H1 (cell line): ENCODE measurements at regions not wholly inside any gene's neighbourhood (a gene's known extent, or its start where the extent isn't known, plus 50 kb on each side); places are given as distances from the start of the nearest gene placed in this dataset.

Experiments used
- CTCF ChIA-PET: fragments of 300-600 bp; sonication (Branson Sonifier 250); formaldehyde crosslinking; loops from one replicate; lab custom pipeline; 2021; ENCODE audit not compliant: partially characterized antibody; lab: Charles Lee
- POLR2A ChIA-PET: fragments of 300-600 bp; sonication (Branson Sonifier 250); formaldehyde crosslinking; loops from one replicate; lab custom pipeline; 2021; ENCODE audit warnings: inconsistent platforms; ENCODE audit not compliant: partially characterized antibody; lab: Charles Lee
- DNase-seq, 2 experiments: peaks; one replicate each; pipeline versions ENCODE4 v3.0.0 to v3.0.0-alpha.2; 2010 to 2022; ENCODE audit warnings: low spot score in 2 of 2, low read depth in 1 of 2, mixed read lengths in 1 of 2
- FAIRE-seq: peaks from 2 replicates; lab custom pipeline; 2011; peaks lifted over from hg19 to GRCh38; lab: Jason Lieb, UNC
- H2AFZ ChIP-seq: 2 replicates; pipeline ENCODE4 v1.8.1; 2012; ENCODE audit warnings: low read length, inconsistent platforms
- H2AK5ac ChIP-seq: 2 replicates; pipeline ENCODE4 v1.6.1; 2013; ENCODE audit warnings: low read depth, low read length
- H2BK120ac ChIP-seq: replicated peaks from 2 replicates; pipeline ENCODE3; 2013; ENCODE audit warnings: low read depth, low read length, inconsistent platforms
- H2BK12ac ChIP-seq: 2 replicates; pipeline ENCODE4 v1.6.1; 2013; ENCODE audit warnings: low read depth, low read length
- H2BK15ac ChIP-seq: 2 replicates; pipeline ENCODE4 v1.6.1; 2013; ENCODE audit warnings: low read length
- H2BK20ac ChIP-seq: 2 replicates; pipeline ENCODE4 v1.6.1; 2013; ENCODE audit warnings: low read length
- H2BK5ac ChIP-seq: 2 replicates; pipeline ENCODE4 v1.6.1; 2013; ENCODE audit warnings: low read depth, low read length
- H3K14ac ChIP-seq: 2 replicates; pipeline ENCODE4 v1.6.1; 2013; ENCODE audit warnings: inconsistent platforms; ENCODE audit not compliant: insufficient read length
- H3K18ac ChIP-seq: 2 replicates; pipeline ENCODE4 v1.6.1; 2013; ENCODE audit warnings: low read length; ENCODE audit errors: extremely low read depth
- H3K23ac ChIP-seq: 2 replicates; pipeline ENCODE4 v1.6.1; 2013; ENCODE audit warnings: inconsistent platforms; ENCODE audit not compliant: insufficient read length
- H3K23me2 ChIP-seq: 2 replicates; pipeline ENCODE4 v1.6.1; 2013; ENCODE audit warnings: low read depth, low read length
- H3K27ac ChIP-seq: 2 replicates; pipeline ENCODE4 v1.6.1; 2011; ENCODE audit warnings: low read depth, low read length, inconsistent platforms
- H3K27me3 ChIP-seq, 4 experiments: replicated peaks in 1 of 4; 1 replicate in 1 of 4; 2 replicates in 3 of 4; pipeline versions ENCODE4 v1.6.1 to v1.8.1; 2011 to 2013; ENCODE audit warnings: low read length in 3 of 4, mild to moderate bottlenecking in 3 of 4, inconsistent platforms in 2 of 4, mixed read lengths in 2 of 4, moderate library complexity in 1 of 4; ENCODE audit not compliant: control insufficient read depth in 3 of 4, insufficient read depth in 3 of 4; ENCODE audit errors: extremely low read depth in 1 of 4
- H3K36me3 ChIP-seq, 4 experiments: 2 replicates each; pipeline versions ENCODE4 v1.6.1 to v1.8.1; 2011 to 2013; ENCODE audit warnings: mild to moderate bottlenecking in 4 of 4, low read length in 3 of 4, moderate library complexity in 2 of 4, control low read depth in 1 of 4, inconsistent platforms in 1 of 4; ENCODE audit not compliant: insufficient read depth in 4 of 4, control insufficient read depth in 2 of 4
- H3K4ac ChIP-seq: replicated peaks from 2 replicates; pipeline ENCODE3; 2013; ENCODE audit warnings: low read length, low read depth, mixed read lengths, inconsistent platforms; ENCODE audit not compliant: insufficient read length
- H3K4me1 ChIP-seq, 4 experiments: replicated peaks in 1 of 4; 1 replicate in 1 of 4; 2 replicates in 3 of 4; pipeline versions ENCODE4 v1.6.1 to v1.8.1; 2011 to 2013; ENCODE audit warnings: low read length in 3 of 4, inconsistent platforms in 2 of 4, mixed read lengths in 1 of 4; ENCODE audit not compliant: insufficient read depth in 4 of 4, control insufficient read depth in 3 of 4
- H3K4me2 ChIP-seq, 2 experiments: 2 replicates each; pipeline versions ENCODE4 v1.6.1 to v1.8.1; 2011 to 2013; ENCODE audit warnings: low read depth in 2 of 2, low read length in 2 of 2, control low read depth in 1 of 2, inconsistent platforms in 1 of 2, mild to moderate bottlenecking in 1 of 2; ENCODE audit not compliant: insufficient read depth in 1 of 2
- H3K4me3 ChIP-seq, 4 experiments: fragments of 200-600, 300-600 bp in 1 of 4; sonication (generic), shearing (Covaris generic), sonication (Bioruptor Twin) in 1 of 4; 2 replicates each; pipeline versions ENCODE4 v1.5.1 to v1.8.1; 2011 to 2016; ENCODE audit warnings: low read length in 4 of 4, low read depth in 3 of 4, control low read depth in 2 of 4, inconsistent platforms in 2 of 4, mild to moderate bottlenecking in 2 of 4, mixed read lengths in 1 of 4, moderate library complexity in 1 of 4; ENCODE audit not compliant: insufficient read depth in 2 of 4; ENCODE audit errors: extremely low read depth in 1 of 4
- H3K56ac ChIP-seq: replicated peaks from 2 replicates; pipeline ENCODE3; 2013; ENCODE audit warnings: low read depth, mild to moderate bottlenecking, mixed read lengths, low read length, inconsistent platforms; ENCODE audit not compliant: insufficient read length
- H3K79me1 ChIP-seq: 2 replicates; pipeline ENCODE4 v1.6.1; 2013; ENCODE audit warnings: low read depth, low read length, control low read depth
- H3K79me2 ChIP-seq, 2 experiments: 2 replicates each; pipeline versions ENCODE4 v1.6.1 to v1.8.1; 2012 to 2013; ENCODE audit warnings: low read length in 2 of 2, mild to moderate bottlenecking in 2 of 2, inconsistent platforms in 1 of 2; ENCODE audit not compliant: insufficient read depth in 2 of 2, control insufficient read depth in 1 of 2
- H3K9ac ChIP-seq, 4 experiments: replicated peaks in 1 of 4; 1 replicate in 1 of 4; 2 replicates in 3 of 4; pipeline versions ENCODE4 v1.6.1 to v1.8.1; 2011 to 2013; ENCODE audit warnings: low read depth in 3 of 4, low read length in 3 of 4, control low read depth in 2 of 4, mild to moderate bottlenecking in 2 of 4, moderate library complexity in 2 of 4, inconsistent platforms in 1 of 4; ENCODE audit errors: extremely low read depth in 1 of 4
- H3K9me3 ChIP-seq, 2 experiments: 2 replicates each; pipeline versions ENCODE4 v1.6.1 to v1.8.1; 2012 to 2013; ENCODE audit warnings: mild to moderate bottlenecking in 2 of 2, moderate library complexity in 2 of 2, control low read depth in 1 of 2, inconsistent platforms in 1 of 2, low read depth in 1 of 2, low read length in 1 of 2, mixed read lengths in 1 of 2; ENCODE audit not compliant: insufficient read depth in 2 of 2
- H4K20me1 ChIP-seq, 2 experiments: replicated peaks in 1 of 2; 2 replicates each; pipeline versions ENCODE3 to v1.8.1; 2011 to 2013; ENCODE audit warnings: inconsistent platforms in 2 of 2, low read length in 2 of 2, mild to moderate bottlenecking in 1 of 2; ENCODE audit not compliant: insufficient read depth in 2 of 2, control insufficient read depth in 1 of 2
- H4K5ac ChIP-seq: 2 replicates; pipeline ENCODE4 v1.6.1; 2013; ENCODE audit warnings: low read length, low read depth, mixed read lengths, inconsistent platforms; ENCODE audit not compliant: insufficient read length
- H4K8ac ChIP-seq: 2 replicates; pipeline ENCODE4 v1.8.0; 2013; ENCODE audit warnings: mild to moderate bottlenecking, moderate library complexity, low read length, inconsistent platforms; ENCODE audit not compliant: insufficient read depth; ENCODE audit errors: extremely low read depth
- H4K91ac ChIP-seq: replicated peaks from 2 replicates; pipeline ENCODE3; 2013; ENCODE audit warnings: low read length, mixed read lengths, inconsistent platforms; ENCODE audit not compliant: insufficient read length
- CREB1 ChIP-seq: IDR thresholded peaks from 2 replicates; pipeline ENCODE4 v1.6.1; 2012; ENCODE audit warnings: inconsistent platforms
- GTF2F1 ChIP-seq: IDR thresholded peaks from 2 replicates; pipeline ENCODE4 v1.6.1; 2012; ENCODE audit warnings: low read depth, low read length, improper control_type of control experiment, borderline replicate concordance
- HDAC2 ChIP-seq, 2 experiments: fragments of 300-600 bp in 1 of 2; sonication (generic) in 1 of 2; IDR thresholded peaks; 2 replicates each; pipeline ENCODE4 v1.6.1; 2011 to 2012; ENCODE audit warnings: low read depth in 2 of 2, low read length in 2 of 2, mild to moderate bottlenecking in 2 of 2, moderate library complexity in 2 of 2, borderline replicate concordance in 1 of 2, inconsistent platforms in 1 of 2
- HDAC6 ChIP-seq: IDR thresholded peaks from one replicate; pipeline ENCODE4 v1.7.1; 2012; ENCODE audit warnings: low read depth, mild to moderate bottlenecking, inconsistent platforms, low read length, moderate library complexity
- NANOG ChIP-seq: IDR thresholded peaks from 2 replicates; pipeline ENCODE4 v1.6.1; 2011; ENCODE audit warnings: low read length, low read depth, mild to moderate bottlenecking, inconsistent platforms; ENCODE audit not compliant: insufficient read depth, poor library complexity, severe bottlenecking
- RXRA ChIP-seq: IDR thresholded peaks from 2 replicates; pipeline ENCODE4 v1.6.1; 2011; ENCODE audit warnings: low read depth, mild to moderate bottlenecking, low read length, moderate library complexity; ENCODE audit not compliant: insufficient read depth
- SRF ChIP-seq: IDR thresholded peaks from 2 replicates; pipeline ENCODE4 v1.6.1; 2011; ENCODE audit warnings: mild to moderate bottlenecking, low read depth, low read length, moderate library complexity
- WGBS, 2 experiments: shearing (Covaris generic) in 1 of 2; methylation state at CpG; one replicate each; pipeline versions ENCODE4 v1.1.6 to v1.1.7; 2013 to 2015; ENCODE audit warnings: low lambda C conversion rate in 2 of 2, mixed read lengths in 2 of 2, inconsistent platforms in 1 of 2, low coverage in 1 of 2, missing lambda C conversion rate in 1 of 2; ENCODE audit not compliant: insufficient replicate concordance in 2 of 2, insufficient coverage in 1 of 2, insufficient read length in 1 of 2; ENCODE audit errors: extremely low coverage in 1 of 2, missing lambda C conversion rate in 1 of 2; 5-methylcytosine and 5-hydroxymethylcytosine counted together
- TF ChIP-seq, protein P1 (sequence below): IDR thresholded peaks from 2 replicates; pipeline ENCODE4 v1.6.1; 2012; ENCODE audit warnings: inconsistent platforms
- TF ChIP-seq, protein P2 (sequence below): IDR thresholded peaks from 2 replicates; pipeline ENCODE4 v1.6.1; 2011; ENCODE audit warnings: low read depth, mild to moderate bottlenecking, low read length; ENCODE audit not compliant: insufficient read depth
- TF ChIP-seq, protein P3 (sequence below): IDR thresholded peaks from 2 replicates; pipeline ENCODE4 v1.6.1; 2012; ENCODE audit warnings: inconsistent platforms
- TF ChIP-seq, protein P4 (sequence below): IDR thresholded peaks from 2 replicates; pipeline ENCODE4 v1.6.1; 2012; ENCODE audit warnings: low read length, inconsistent platforms

DNA sequence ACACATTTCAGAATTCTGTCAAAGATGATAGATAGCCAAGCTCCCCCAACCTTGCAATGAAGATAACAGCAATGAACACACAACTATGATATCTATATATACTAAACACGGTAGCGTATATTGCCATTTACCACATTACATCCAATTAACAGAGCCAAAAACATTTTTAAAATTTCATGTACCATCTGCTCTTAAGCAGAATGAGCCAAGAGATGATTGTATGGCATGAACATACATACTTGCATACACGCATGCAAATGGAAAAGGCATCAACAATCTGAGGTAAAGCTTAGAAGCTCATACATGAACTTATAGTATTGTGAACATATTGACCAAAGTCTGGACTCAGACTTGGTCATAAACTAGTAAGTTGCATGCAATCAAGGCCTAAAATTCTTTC lies 712.9 kb upstream of the GOLIM4 start:
- no peak overlapping the region for H3K18ac ChIP-seq
- no peak overlapping the region for H4K8ac ChIP-seq
- H3K36me3 ChIP-seq: no peaks in the 10 kb centered on the region
- H2AFZ ChIP-seq: no peak overlapping the region
- no peaks in the 10 kb centered on the region for H3K79me1 ChIP-seq
- no peak overlapping the region for H2BK5ac ChIP-seq
- no peaks in the 10 kb centered on the region for H3K27me3 ChIP-seq
- ChIA-PET POLR2A (no interaction called here), CTCF (interaction anchor here (1.2 to 2.3 kb wide), 2 partner anchors 15 to 38 kb away, joined by 3 to 8 read pairs; no protein-coding TSS in a partner anchor)
- H3K27ac ChIP-seq: no peak overlapping the region
- H3K14ac ChIP-seq: no peak overlapping the region
- no peak overlapping the region for H3K56ac ChIP-seq
- H2BK120ac ChIP-seq: peak overlapping the region; percentile 1
- no peak for FAIRE-seq
- no peak overlapping the region for H3K4me3 ChIP-seq
- no peak overlapping the region for H3K4me2 ChIP-seq
- H3K9ac ChIP-seq: no peak overlapping the region
- H3K4ac ChIP-seq: no peak overlapping the region
- H3K9me3 ChIP-seq: no peaks in the 10 kb centered on the region
- H3K23me2 ChIP-seq: no peaks in the 10 kb centered on the region
- no peak overlapping the region for H2BK20ac ChIP-seq
- WGBS, 2 experiments: 90% methylated on average over 3 of the region's 3 CpGs; no CpG with 5 or more reads in 1 of the 2 experiments
- no peak overlapping the region for H2AK5ac ChIP-seq
- no peak overlapping the region for H3K23ac ChIP-seq
- H4K5ac ChIP-seq: no peak overlapping the region
- no peak overlapping the region for H4K91ac ChIP-seq
- no peak overlapping the region for H2BK15ac ChIP-seq
- H3K79me2 ChIP-seq: no peaks in the 10 kb centered on the region
- H3K4me1 ChIP-seq: peaks cover 2 to 22% (median 6%) of the 10 kb centered on the region in 4 experiments; a peak in 6 of 7 replicates
- no peak for DNase-seq
- H2BK12ac ChIP-seq: no peak overlapping the region
- H4K20me1 ChIP-seq: no peaks in the 10 kb centered on the region
- TF ChIP-seq NANOG: no peak
- TF ChIP-seq, protein P1, sequence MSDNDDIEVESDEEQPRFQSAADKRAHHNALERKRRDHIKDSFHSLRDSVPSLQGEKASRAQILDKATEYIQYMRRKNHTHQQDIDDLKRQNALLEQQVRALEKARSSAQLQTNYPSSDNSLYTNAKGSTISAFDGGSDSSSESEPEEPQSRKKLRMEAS: no peak
- TF ChIP-seq, protein P2, sequence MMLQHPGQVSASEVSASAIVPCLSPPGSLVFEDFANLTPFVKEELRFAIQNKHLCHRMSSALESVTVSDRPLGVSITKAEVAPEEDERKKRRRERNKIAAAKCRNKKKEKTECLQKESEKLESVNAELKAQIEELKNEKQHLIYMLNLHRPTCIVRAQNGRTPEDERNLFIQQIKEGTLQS: no peak
- no peak for TF ChIP-seq HDAC2 (IDR thresholded peaks at IDR 0.05; ENCODE audit: borderline replicate concordance in 1 of 2, low read depth in 2 of 2, low read length in 2 of 2)
- no peak for TF ChIP-seq CREB1
- TF ChIP-seq HDAC6: no peak
- TF ChIP-seq, protein P3, sequence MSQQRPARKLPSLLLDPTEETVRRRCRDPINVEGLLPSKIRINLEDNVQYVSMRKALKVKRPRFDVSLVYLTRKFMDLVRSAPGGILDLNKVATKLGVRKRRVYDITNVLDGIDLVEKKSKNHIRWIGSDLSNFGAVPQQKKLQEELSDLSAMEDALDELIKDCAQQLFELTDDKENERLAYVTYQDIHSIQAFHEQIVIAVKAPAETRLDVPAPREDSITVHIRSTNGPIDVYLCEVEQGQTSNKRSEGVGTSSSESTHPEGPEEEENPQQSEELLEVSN: no peak
- no peak for TF ChIP-seq GTF2F1
- no peak for TF ChIP-seq RXRA
- TF ChIP-seq, protein P4, sequence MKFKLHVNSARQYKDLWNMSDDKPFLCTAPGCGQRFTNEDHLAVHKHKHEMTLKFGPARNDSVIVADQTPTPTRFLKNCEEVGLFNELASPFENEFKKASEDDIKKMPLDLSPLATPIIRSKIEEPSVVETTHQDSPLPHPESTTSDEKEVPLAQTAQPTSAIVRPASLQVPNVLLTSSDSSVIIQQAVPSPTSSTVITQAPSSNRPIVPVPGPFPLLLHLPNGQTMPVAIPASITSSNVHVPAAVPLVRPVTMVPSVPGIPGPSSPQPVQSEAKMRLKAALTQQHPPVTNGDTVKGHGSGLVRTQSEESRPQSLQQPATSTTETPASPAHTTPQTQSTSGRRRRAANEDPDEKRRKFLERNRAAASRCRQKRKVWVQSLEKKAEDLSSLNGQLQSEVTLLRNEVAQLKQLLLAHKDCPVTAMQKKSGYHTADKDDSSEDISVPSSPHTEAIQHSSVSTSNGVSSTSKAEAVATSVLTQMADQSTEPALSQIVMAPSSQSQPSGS: no peak
- TF ChIP-seq SRF: no peak
